Kidney (tissue), 13 donors: ENCODE measurements at regions not wholly inside any gene's neighbourhood (a gene's known extent, or its start where the extent isn't known, plus 50 kb on each side); places are given as distances from the start of the nearest gene placed in this dataset.

Experiments
- DNase-seq, 5 donors: peaks; one replicate each; pipeline ENCODE4 v3.0.0-alpha.2; 2013 to 2020
- FAIRE-seq: peaks from 2 replicates; lab custom pipeline; 2012; peaks lifted over from hg19 to GRCh38; lab: Jason Lieb, UNC
- H3K27ac ChIP-seq, 2 donors: one replicate each; pipeline ENCODE4 v1.7.0; 2013; ENCODE audit warnings: low read depth in 2 of 2, low read length in 2 of 2, inconsistent platforms in 1 of 2
- H3K27me3 ChIP-seq: one replicate; pipeline ENCODE4 v1.7.1; 2013; ENCODE audit warnings: low read length, inconsistent platforms; ENCODE audit not compliant: control insufficient read depth, insufficient read depth
- H3K36me3 ChIP-seq, 3 donors: one replicate each; pipeline versions ENCODE4 v1.7.0 to v1.7.1; 2013; ENCODE audit warnings: low read length in 3 of 3, control low read depth in 1 of 3, inconsistent platforms in 1 of 3; ENCODE audit not compliant: insufficient read depth in 3 of 3, control insufficient read depth in 2 of 3
- H3K4me1 ChIP-seq, 3 donors: one replicate each; pipeline versions ENCODE4 v1.7.0 to v1.7.1; 2013; ENCODE audit warnings: low read length in 3 of 3, inconsistent platforms in 1 of 3, low read depth in 1 of 3; ENCODE audit not compliant: control insufficient read depth in 2 of 3, insufficient read depth in 2 of 3
- H3K4me3 ChIP-seq, 3 donors: one replicate each; pipeline versions ENCODE4 v1.7.0 to v1.8.1; 2013; ENCODE audit warnings: low read length in 3 of 3, control low read depth in 1 of 3, inconsistent platforms in 1 of 3
- H3K9ac ChIP-seq, 3 donors: one replicate each; pipeline versions ENCODE4 v1.7.0 to v1.7.1; 2013; ENCODE audit warnings: low read length in 3 of 3, control low read depth in 1 of 3, inconsistent platforms in 1 of 3
- H3K9me3 ChIP-seq, 3 donors: one replicate each; pipeline versions ENCODE4 v1.7.0 to v1.7.1; 2013; ENCODE audit warnings: low read length in 3 of 3, control low read depth in 1 of 3, inconsistent platforms in 1 of 3; ENCODE audit not compliant: control insufficient read depth in 2 of 3, insufficient read depth in 1 of 3
- intact Hi-C: fragments of 100-400 bp; cut with DNase I; formaldehyde crosslinking; loops from one replicate; pipeline ENCODE4 v1.11.1; 2022
- TF ChIP-seq, protein P1 (sequence below): IDR thresholded peaks from 3 replicates; pipeline ENCODE4 v1.5.1; 2012; ENCODE audit warnings: mild to moderate bottlenecking, moderate library complexity, borderline replicate concordance; ENCODE audit not compliant: insufficient read depth; ENCODE audit errors: extremely low read depth
- donor health status: control.
- donor health status: control.
- donor health status: control.
- donor health status: control.
- donor health status: control.
- donor health status: DM: yes; HTN: yes; CAD: no.
- donor health status: Normal renal cell carcinoma (clear cell type).

DNA sequence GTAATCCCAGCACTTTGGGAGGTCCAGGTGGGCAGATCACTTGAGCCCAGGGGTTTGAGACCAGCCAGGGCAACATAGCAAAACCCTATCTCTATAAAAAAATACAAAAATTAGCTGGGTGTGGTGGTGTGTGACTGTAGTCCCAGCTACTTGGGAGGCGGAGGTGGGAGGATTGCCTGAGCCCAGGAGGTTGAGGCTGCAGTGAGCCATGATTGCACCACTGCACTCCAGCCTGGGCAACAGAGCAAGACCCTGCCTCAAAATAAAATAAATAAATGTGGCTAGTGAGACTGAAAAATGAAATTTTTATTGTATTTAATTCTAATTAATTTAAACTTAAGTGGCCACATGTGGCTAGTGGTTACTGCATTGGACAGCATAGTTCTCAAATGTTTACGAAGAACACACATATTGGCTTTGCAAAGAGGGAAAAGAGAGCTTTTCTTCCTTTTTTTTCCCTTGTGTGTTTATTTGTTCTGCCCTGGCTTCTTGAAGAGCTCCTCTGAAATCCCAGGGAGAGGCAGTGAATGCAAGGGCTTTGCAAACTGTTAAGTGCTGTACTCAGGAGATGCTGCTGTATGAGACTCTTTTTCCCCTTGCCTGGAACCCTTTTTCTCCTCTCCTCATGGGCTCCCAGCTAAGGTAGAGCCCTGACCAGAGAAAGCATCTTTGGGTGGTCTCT, 59.0 kb upstream of the RPL11 start:
- TF ChIP-seq, protein P1, sequence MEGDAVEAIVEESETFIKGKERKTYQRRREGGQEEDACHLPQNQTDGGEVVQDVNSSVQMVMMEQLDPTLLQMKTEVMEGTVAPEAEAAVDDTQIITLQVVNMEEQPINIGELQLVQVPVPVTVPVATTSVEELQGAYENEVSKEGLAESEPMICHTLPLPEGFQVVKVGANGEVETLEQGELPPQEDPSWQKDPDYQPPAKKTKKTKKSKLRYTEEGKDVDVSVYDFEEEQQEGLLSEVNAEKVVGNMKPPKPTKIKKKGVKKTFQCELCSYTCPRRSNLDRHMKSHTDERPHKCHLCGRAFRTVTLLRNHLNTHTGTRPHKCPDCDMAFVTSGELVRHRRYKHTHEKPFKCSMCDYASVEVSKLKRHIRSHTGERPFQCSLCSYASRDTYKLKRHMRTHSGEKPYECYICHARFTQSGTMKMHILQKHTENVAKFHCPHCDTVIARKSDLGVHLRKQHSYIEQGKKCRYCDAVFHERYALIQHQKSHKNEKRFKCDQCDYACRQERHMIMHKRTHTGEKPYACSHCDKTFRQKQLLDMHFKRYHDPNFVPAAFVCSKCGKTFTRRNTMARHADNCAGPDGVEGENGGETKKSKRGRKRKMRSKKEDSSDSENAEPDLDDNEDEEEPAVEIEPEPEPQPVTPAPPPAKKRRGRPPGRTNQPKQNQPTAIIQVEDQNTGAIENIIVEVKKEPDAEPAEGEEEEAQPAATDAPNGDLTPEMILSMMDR, result no peak
- intact Hi-C loops, result no loop called here
- DNase-seq, result no peak
- Histone ChIP-seq H3K9ac (no peak overlapping the region), H3K36me3 (no peaks in the 10 kb centered on the region), H3K27ac (no peak overlapping the region), H3K27me3 (no peaks in the 10 kb centered on the region), H3K4me3 (no peak overlapping the region), H3K4me1 (peaks cover 0 to 4% (median 1%) of the 10 kb centered on the region in 3 donors), H3K9me3 (no peaks in the 10 kb centered on the region)
- no peak for FAIRE-seq

DNA sequence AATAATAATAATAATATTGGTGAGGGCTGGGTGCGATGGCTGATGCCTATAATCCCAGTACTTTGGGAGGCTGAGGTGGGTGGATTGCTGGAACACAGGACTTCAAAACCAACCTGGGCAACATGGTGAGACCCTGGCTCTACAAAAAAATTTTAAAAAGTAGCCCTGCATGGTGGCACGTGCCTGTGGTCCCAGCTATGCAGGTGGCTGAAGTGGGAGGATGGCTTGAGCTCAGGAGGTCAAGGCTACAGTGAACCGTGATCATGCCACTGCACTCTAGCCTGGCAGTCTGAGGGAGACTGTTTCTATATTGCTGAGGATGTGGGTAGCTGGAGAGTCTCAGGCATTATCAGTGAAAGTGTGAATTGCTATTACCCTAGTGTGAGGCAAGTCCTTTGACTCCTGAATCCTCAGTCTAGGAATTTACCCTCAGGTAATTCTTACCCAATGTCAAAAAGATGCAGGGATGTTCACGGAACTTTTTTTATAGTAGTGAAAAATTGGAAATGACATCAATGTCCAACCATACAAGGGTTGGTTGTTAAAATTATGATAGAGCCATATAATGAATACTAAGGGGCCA, 61.8 kb upstream of the RPL11 start:
- intact Hi-C loops, result no loop called here
- Histone ChIP-seq H3K9ac (no peak overlapping the region), H3K27ac (no peak overlapping the region), H3K27me3 (no peaks in the 10 kb centered on the region), H3K36me3 (no peaks in the 10 kb centered on the region), H3K4me1 (no peaks in the 10 kb centered on the region), H3K4me3 (no peak overlapping the region), H3K9me3 (no peaks in the 10 kb centered on the region)
- TF ChIP-seq, protein P1, result no peak
- DNase-seq, result peak in 1 of 5 donors; percentile 48
- FAIRE-seq, result no peak

DNA sequence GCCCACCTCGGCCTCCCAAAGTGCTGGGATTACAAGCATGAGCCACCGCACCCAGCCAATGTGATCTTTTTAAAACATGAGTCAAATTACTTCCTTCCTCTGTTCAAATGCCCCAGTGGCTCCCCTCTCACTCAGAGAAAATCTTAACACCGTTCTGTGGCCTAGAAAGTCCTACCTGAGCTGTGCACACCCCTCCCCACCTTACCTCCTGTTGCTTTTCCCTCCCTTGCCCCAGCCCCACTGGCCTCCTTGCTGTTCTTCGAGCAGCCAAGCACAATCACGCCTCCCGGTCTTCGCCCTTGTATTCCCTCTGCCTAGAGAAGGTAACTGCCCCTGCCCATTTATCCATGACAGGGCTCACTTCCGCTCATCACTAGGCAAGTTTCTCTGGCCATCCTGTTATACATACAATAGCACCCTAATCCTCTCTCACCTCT, 62.6 kb upstream of the RPL11 start:
- Histone ChIP-seq H3K27me3 (no peaks in the 10 kb centered on the region), H3K36me3 (no peaks in the 10 kb centered on the region), H3K9ac (no peak overlapping the region), H3K4me1 (no peaks in the 10 kb centered on the region), H3K27ac (no peak overlapping the region), H3K4me3 (no peak overlapping the region), H3K9me3 (no peaks in the 10 kb centered on the region)
- DNase-seq (no peak), FAIRE-seq (no peak)
- TF ChIP-seq, protein P1, result no peak
- intact Hi-C loops, result no loop called here
